GM21423 (cell line): ENCODE measurements at regions not wholly inside any gene's neighbourhood (a gene's known extent, or its start where the extent isn't known, plus 50 kb on each side); places are given as distances from the start of the nearest gene placed in this dataset.

ENCODE experiments used
- ATAC-seq: cut with Tn5 transposase; IDR thresholded peaks from one replicate; pipeline ENCODE4 v1.9.1; 2021; ENCODE audit warnings: mild to moderate bottlenecking, moderate library complexity; ENCODE audit not compliant: unreplicated experiment

DNA sequence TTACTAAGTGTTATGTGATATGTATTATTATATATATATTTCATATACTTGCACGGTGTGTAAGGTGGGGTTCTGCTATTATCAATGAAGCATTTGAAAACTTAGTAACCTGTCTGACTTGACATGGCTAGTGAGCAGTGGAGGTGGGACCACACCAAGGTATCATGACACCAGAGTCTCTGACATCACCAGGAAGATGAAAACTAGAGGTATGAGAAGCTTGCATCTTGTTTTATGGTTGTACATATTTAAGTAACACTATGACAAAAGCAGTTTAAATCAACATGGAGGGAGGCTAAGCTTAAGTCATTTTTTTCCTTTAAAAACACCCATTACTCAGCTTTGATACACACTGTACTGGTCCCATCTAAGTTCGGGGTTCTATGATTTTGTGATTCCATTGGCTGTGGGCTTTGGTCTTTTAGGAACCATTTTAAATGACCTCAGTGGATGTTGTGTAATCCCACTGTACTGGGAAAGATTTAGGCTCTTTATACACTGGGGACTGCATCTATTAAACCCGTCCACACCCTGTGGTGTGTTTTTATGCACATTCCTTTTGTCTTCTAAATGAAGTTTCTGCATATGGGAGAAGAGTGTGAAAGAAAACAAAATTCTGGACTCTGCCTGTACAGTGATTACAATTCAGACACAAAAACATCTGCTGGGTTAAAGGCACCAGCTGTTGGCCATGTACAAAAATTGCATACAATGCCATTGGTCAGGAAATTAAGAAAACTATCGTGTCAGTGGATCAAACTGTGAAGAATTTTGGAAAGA lies 570.6 kb downstream of the SPRY1 start:
- ATAC-seq = no peak

DNA sequence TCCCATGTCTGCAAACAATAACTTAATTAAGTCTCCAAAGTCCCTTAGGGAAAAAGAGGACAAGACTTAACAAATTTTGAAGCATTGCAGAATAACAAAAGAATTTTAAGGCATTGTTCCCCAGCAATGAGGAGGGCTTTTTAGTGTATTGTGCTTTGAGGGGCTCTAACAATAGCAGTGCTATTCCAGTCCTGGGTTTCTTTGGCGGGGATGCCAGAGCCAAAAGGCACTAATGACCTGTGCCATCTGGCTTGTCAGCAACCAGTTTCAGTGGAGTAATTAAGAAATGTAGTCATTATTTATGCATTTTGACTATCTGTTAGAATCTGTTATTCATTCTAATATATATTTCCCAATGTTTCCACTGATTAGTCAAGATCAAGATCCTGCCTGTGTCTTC lies 575.4 kb downstream of the SPRY1 start:
- ATAC-seq = no peak

DNA sequence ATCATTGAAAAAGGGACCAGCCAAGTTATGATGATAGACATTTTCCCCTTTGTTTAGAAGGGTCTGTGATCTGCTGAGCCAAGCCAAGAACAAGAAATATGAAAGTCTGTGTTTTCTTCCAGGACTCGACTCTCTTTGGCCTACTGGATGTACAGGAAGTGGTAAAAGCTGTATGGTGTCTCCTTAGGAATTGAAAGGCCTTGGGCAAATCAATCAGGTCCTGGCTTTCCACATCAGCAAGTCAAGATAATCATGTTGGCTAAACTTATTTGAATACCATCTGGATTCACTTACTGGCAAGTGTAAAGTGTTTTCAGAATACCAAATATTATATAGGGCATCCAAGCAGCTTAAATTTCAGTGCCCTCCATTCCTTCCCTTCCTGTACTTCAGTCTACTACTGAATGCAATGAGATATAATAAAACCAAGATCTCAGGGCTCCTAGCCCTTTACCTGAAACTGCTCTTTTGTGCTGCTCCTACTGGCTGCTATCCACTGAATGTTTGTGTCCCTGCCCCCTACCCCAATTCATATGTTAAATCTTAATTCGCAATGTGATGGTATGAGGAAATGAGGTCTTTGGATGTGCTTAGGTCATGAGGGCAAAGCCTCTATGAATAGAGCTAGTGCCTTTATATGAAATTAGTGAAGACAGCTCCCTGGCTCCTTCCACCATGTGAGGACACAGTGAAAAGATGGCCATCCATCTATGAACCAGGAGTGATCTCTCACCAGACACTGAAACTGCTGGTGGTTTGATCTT lies 578.0 kb downstream of the SPRY1 start:
- ATAC-seq = no peak

DNA sequence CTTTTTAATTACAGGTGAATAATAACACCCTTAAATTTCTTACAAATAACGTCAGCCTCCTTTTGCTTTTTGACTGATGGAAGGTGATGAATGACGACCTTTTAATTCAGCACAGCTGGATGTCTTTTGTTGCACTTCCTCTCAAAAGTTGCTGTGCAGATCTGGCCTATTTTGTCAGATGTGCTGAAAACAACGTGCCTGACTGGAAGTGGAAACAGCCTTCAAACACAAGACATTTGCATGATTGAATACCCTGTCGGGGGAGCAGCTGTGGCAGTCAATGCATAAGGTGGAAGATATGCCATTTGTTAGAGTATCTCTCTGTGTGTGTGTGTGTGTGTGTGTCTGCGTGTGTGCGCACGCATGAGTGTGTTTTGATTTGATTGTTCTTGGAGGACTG lies 579.7 kb downstream of the SPRY1 start:
- no peak for ATAC-seq

DNA sequence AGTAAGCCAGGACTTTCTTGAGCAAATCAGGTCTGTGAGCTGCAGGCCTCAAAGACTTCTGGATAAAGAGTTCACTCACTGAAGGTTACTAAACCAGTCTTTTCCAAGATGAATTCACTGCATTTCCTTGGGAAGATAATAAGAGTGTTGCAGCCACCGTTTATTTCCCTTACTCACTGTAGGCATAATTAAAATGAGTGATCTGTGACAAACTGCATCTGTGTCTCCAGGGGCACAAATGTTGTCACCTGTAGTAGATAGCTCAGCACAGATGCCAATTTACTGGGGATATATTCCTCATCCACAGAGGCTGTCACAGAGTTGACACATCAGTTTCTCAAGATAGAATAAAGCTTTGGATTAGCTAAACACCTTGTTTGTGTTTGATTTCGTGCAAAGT lies 580.2 kb downstream of the SPRY1 start:
- ATAC-seq = no peak

DNA sequence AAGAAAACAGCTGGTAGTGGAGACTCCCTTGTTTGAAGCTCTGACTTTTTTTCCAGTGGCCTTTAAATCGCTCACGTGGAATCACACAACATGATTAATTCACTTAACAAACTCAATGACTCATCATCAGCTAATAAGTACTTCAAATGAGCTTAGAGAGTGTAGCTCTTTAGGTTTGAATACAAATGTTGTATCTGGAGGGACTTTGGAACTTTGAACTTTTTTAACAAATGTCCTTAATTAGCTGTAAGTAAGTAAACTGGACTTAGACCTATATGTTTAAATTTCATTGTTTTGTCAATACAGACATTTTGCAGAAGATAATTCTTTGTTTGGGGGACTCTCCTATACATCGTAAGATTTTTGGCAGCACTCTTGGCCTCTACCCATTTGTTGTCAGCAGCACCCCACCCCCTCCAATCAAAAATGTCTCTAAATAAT lies 581.1 kb downstream of the SPRY1 start:
- ATAC-seq = no peak

DNA sequence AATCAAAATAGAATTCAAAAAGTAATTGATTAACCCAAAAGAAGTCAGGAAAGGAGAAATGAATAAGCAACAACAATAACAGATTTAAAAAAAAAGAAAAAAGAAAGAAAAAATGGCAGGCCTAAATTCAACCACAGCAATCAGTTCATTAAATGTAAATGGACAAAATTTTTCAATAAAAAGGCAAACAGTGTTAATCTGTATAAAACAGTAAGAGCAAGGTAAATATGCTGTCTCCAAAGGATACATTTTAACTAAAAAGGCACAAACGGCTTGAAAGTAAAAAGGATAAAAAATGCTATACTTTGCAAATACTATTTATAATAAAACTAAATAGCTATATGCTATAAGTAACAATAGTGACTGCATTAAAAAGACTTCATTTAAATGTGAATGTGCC lies 582.0 kb downstream of the SPRY1 start:
- no peak for ATAC-seq

DNA sequence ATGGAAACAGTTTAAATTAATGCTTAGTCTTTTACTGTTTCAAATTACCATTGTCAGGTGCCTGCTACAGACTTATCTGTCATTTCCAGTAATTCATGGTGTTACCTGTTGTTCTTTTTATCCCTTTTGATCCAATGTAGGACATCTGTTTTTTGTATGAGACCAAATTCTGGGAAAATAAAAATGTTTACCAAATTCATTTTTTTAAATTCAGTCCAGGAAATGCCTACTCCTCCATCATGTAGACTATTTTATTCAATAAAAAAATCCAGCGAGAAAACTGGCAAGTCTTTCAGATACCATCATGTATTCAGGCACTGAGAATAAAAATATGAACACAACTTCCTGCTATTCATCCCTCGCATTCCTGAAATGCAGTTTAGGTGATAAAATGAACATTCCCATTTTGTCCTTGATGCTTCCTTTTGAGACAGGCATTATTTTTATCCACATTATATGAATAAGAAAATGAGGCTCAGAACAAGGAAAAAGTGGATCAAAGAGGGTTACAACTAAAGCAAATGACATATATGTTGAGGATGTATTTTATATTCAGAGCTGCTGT lies 584.2 kb downstream of the SPRY1 start:
- ATAC-seq = no peak

DNA sequence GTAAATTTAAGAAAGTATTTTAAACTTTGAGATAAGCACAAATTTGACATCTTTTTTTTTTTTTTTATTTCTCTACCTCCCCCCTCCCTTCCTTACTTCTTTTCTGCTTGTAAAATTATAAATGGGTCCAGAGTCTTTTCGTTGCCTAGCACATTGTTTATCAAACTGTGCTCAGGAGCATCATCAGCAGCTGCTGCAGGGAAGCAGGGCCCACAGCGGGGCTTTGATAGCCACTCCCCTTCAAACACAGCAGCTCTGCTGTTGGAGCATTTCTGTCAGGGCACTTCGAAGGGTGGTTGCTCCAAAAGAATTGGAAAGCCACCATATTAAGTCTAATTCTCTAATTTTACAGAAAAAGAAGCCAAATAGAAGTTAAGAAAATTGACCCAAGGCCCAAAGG lies 588.3 kb downstream of the SPRY1 start:
- ATAC-seq = no peak

DNA sequence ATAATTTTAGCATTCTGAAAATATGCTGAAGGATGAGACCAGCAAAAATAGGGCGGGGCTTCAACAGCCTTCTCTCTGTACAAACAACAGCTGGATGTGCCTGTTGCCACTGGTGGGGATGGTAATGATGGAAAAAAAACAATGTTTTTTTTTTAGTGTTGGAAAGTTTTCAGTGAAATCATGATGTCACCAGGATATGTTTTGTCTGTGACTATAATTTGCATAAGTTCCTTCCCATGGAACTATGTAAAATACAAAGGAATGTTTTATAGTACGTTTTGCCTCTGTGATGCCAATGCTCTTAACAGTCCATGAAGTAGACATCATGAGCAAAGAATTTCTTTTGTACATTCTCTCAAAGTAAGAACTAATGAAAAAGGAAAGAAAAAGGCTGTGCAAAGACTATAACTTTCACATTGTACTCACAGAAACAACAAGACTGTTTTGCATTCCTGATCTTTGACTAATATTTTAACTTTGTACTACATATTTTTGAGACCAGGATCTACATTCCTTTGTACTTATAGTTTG lies 589.7 kb downstream of the SPRY1 start:
- no peak for ATAC-seq

DNA sequence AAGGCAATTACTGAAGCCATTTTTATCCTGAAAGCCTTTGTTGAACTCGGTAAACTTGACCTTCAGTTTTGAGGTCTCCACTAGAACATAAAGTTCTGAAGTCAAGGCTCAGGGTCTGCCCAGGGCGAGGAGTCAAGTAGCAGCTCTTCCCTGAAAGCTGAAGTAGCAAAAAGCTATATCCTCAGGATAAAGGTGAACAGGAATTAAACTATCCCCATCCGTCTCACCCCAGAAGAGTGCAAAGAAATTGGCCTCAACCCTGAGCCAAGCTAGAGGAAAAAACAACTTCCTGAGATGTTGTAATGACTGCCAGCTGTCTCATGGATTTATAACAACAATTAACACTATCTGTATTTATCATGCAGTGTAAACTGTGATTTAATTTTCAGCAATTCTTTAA lies 590.8 kb downstream of the SPRY1 start:
- ATAC-seq = no peak

DNA sequence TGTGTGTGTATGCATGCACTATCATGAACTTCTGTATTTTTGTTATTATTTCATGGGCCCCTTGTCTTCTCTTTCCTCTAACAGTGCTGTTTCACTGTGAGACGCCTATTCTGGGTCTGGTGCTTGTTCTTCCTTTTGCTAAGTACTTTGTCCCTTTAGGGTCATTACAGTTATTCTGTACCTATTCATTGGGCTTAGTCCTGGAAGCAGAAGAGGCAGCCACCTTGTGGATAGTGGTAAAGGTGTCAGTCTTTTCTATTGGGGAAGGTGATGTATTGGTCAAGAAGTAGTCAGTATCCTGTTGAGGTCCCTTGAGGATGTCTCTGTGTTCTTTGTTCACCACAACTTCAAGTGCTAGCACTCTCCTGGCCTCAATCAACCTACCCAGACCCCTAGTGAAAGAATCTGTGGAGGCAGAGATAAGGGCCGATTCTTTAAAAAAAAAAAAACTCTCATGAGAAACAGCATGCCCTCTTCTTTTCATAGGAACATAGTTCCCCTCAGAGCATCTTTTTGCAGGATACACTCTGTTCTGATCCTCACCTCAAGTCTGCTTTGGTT lies 593.8 kb downstream of the SPRY1 start:
- no peak for ATAC-seq

DNA sequence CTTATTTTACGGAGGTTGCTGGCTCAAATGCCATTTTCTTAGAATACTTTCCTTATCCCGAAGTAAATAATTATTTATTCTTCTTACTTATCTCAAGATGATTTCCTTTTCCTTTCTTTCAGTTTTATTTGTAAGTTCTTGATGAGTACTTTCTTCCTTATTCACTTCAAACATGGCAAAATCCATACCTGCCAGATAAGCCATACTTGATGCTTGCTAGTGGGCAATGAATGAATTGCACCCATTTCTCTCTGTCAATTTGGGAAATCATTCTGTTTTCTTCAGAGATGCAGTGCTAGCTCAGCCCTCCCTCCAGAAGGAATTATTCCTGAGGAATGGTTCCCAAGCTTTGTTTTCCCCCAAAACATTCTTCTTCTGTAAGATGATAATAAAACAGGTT lies 598.3 kb downstream of the SPRY1 start:
- no peak for ATAC-seq

DNA sequence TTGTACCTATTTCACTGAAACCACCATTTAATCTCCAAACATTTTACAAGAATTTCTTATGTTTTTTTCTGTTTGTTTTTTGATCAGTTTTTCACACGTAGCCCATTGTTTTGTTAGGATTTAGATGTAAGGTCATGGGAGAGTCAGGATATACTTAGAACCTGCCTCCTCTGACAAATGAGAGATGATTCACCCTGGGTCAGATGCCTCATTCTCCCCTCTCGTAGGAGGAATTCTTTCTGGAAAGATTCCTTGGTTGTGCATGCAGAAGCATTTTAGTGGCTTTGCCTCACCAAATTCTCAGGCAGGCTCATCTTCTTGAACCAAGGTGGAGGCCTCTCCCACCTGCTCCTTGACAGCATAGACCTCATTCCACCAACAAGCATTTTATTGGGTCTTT lies 599.3 kb downstream of the SPRY1 start:
- no peak for ATAC-seq

DNA sequence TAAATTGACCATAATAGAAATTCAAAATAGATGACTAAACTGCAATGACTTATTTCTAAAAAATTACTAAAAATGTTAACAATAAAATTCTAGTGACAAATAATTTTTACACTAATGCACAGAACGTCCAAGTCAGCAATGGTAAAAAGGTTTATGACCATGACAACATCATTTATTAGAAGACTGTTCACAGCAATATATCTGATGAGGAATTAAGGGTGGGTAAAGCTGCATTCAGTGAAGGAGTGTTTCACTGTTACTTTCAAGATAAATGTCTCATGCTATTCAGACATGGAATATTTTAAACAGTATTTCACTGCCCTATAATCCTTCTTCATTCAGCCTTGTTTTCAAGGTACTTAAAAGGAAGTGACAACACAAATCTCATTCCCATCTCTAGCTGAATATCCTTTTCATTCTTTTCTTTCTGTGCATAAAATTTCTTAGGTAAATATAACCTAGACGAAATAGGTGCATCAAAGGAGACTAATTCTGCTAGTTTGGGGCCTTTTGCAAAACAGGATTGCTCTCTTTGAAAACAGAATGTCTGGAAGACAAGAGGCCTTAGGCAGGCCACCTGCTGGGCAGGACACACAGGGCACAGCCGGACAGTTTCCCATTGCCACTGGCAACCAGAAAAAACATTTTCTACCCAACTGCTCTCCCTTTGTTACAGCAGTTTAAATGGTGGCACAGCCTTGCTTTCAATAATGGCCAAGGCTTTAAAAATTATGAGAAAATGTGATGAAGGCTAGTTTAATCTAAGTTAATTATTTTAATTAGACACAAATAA lies 600.3 kb downstream of the SPRY1 start:
- ATAC-seq = no peak

DNA sequence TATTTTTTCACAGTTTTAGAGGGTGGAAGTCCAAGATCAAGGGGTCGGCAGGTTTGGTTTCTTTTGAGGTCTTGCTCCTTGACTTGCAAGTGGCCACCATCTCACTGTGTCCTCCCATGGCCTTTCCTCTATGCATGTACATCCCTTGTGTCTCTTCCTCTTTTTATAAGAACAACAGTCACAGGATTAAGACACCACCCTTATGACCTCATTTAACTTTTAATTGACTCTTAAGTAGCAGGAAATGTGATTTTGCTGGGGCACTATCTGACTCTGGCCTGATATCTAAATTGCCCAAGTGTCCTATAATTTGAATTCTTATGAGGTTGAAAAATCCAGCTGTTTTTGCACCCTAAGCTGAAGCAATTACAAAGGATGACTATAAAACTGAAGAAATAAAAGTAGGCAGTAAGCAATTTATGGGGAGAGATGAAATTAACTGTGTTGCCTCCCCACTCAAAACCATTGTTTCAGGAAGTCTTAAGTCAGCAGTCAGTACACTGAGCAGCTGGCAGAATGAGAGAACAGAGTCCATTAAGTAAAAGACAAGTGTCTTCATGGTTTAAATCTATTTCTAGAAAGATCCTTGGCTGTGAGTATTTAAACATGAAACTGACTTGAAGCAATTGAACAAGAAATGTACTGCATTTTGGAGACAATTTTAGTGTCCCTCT lies 601.3 kb downstream of the SPRY1 start:
- ATAC-seq = no peak

DNA sequence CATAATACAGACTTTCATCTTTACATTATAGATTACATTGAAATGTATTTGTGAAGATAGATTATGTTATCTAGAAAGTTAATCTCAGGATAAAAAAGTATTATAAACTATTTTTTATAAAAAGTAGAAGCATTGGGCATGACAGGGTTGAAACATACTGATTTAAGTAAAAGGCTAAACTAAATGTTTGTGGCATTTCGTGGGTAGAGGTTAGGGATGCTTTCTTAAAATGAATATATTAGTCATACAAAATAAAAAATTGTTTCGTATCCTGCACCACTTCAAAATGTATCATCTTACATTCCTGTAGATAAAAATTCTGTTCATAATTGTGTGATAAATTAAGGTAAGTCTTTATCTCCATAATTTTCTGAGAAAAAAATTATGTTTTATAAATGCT lies 603.6 kb downstream of the SPRY1 start:
- ATAC-seq = no peak

DNA sequence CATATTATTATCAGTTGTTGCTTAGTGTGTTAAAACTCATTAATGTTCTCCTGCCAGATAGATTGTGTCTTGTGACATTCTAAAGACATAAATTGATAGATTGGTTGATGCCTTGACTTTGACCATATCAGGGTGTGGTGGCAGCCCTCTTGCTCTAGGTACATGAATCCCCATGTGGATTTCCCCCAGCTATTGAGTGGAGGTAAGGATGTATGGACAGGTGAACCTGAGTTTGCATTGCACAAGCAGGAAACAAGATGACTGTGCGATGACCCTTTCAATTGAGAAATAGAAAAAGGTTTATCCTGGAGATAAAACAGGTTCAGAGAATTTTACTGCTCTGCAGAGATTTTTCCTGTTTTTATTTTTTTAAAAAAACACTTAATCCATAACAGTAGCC lies 619.2 kb downstream of the SPRY1 start:
- no peak for ATAC-seq

DNA sequence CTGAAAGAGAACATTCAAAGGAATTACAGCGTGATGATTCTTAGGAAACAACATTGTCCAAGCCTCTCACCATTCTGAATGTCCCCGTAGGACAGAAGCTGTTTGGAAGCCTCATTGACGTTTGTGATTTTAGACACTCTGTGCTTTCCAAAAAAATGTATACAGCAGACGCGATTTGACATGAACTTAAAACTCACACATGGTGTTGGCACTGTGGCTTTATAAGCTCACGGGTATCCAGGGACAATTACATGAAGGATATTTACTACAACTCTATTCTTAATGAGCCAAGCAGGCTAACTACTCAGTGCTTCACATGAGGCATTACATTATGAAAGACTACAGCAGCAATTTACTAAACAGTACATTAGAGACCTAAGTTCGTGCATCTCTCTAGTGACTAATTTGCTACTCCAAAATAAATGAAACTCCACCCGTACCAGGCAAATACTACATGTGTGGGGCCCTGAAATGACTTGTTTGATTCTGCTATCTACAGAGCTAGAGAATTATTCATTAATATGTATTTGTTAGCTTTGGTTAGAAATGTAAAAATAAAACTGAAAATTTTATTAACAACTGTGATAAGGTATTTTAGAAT lies 620.7 kb downstream of the SPRY1 start:
- no peak for ATAC-seq
